ENCODE measurements at regions not wholly inside any gene's neighbourhood (a gene's known extent, or its start where the extent isn't known, plus 50 kb on each side); places are given as distances from the start of the nearest gene placed in this dataset.

DNA sequence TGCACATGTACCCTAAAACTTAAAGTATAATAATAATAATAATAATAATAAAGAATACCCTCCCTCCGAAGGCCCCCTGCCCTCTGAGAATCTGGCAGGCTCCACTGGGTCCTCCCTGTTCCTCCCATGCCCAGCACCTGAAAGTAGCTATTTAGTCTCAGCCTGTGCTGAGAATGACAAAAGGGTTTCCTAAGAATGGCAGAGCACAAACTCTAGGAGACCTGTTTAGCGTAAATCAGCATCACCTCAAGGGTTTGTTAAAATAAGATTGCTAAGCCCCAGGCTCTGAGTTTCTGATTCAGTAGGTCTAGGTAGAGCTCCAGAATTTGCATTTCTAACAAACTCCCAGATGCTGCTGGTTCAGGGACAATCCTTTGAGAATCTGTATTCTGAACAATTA lies 606.8 kb upstream of the CDH11 start:
- TF ChIP-seq, protein P1, sequence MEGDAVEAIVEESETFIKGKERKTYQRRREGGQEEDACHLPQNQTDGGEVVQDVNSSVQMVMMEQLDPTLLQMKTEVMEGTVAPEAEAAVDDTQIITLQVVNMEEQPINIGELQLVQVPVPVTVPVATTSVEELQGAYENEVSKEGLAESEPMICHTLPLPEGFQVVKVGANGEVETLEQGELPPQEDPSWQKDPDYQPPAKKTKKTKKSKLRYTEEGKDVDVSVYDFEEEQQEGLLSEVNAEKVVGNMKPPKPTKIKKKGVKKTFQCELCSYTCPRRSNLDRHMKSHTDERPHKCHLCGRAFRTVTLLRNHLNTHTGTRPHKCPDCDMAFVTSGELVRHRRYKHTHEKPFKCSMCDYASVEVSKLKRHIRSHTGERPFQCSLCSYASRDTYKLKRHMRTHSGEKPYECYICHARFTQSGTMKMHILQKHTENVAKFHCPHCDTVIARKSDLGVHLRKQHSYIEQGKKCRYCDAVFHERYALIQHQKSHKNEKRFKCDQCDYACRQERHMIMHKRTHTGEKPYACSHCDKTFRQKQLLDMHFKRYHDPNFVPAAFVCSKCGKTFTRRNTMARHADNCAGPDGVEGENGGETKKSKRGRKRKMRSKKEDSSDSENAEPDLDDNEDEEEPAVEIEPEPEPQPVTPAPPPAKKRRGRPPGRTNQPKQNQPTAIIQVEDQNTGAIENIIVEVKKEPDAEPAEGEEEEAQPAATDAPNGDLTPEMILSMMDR (IDR thresholded peaks at IDR 0.05; ENCODE audit: low read depth, low read length), result no peak
- no peak for DNase-seq (ENCODE audit: low read depth in 2 of 2)

DNA sequence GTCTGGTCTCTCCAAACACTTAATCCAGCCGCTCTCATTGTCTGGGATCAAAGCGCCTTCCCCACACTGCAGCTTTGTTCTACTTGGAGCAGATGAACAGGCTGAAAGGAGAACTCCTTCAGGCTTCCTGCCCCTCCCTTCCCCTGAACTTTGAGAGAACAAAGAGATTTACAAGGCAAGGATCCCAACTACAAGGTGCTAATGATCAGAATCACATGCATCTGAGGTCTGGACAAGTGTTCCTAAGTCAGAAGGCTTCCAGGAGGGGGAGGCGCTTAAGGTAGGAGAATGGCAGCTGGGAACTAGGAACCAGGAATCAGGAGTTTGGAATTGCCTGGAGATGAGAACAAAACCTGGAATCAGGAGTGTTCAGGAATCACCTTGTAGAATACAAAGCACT lies 606.3 kb upstream of the CDH11 start:
- TF ChIP-seq, protein P1 (IDR thresholded peaks at IDR 0.05; ENCODE audit: low read depth, low read length), result no peak
- no peak overlapping the region for H3K4me3 ChIP-seq (replicated peaks in 1 of 2; ENCODE audit: low read depth in 2 of 2, low read length in 2 of 2)
- peak in 1 of 2 donors; percentile 31 for DNase-seq (ENCODE audit: low read depth in 2 of 2)

More for the DNA sequence above, 606.8 kb upstream of the CDH11 start:
- no peak overlapping the region for H3K4me3 ChIP-seq (replicated peaks in 1 of 2; ENCODE audit: low read depth in 2 of 2, low read length in 2 of 2)

- no peak overlapping the region for H3K4me3 ChIP-seq (replicated peaks in 1 of 2; ENCODE audit: low read depth in 2 of 2, low read length in 2 of 2)
- TF ChIP-seq, protein P1 (IDR thresholded peaks at IDR 0.05; ENCODE audit: low read depth, low read length), result no peak
- DNase-seq (ENCODE audit: low read depth in 2 of 2), result no peak
Observed at GRCh38 chr16:65727534-65728137, 605.8 kb upstream of the CDH11 start.

DNA sequence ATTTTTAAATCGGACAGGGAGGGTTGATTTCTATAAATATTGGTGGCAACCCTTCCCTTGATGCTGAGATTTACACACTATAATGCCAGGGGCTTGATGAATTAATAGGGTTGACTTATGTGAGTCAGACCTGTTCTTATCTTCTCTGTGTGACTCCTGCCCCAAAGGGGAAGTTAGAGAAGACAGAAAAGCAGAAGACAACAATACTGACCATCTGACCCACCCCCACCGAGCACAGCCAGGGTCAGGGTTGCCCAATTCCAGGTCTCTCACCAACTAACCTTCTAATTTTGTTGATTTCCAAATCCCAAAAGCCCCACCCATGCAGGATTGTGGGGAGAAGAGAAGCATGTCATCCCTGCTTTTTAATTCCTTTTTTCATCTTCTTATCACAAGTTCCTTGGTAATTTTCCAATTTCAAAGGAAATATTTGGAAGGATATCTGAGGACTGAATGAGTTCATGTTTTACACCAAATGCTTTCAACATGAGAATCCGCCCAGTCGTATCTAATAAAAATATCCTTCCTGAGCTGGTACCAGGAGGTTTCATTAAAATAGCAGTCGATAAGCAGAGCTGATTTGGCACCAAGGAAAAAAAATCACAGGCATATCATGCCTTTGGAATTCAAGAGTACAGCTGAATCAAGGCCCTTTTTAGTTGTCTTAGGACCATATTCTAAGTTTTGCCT lies 603.4 kb upstream of the CDH11 start:
- peak; percentile 8 to 73 for DNase-seq (ENCODE audit: low read depth in 2 of 2)
- TF ChIP-seq, protein P1 (IDR thresholded peaks at IDR 0.05; ENCODE audit: low read depth, low read length), result no peak
- H3K4me3 ChIP-seq (replicated peaks in 1 of 2; ENCODE audit: low read depth in 2 of 2, low read length in 2 of 2), result no peak overlapping the region

DNA sequence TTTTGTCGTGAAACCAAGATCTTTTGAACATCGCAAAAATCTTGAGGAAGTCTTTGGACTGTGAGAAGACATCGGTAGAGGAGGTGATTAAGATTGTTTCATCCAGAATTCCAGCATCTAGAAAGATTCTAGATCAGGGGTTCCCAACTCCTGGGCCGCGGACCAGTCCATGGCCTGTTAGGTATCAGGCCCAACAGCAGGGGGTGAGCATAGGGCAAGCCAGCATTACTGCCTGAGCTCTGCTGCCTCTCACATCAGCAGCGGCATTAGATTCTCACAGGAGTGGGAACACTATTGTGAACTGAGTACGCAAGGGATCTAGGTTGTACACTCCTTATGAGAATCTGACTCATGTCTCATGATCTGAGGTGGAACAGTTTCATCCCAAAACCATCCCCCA lies 600.6 kb upstream of the CDH11 start:
- H3K4me3 ChIP-seq (replicated peaks in 1 of 2; ENCODE audit: low read depth in 2 of 2, low read length in 2 of 2), result no peak overlapping the region
- TF ChIP-seq, protein P1 (IDR thresholded peaks at IDR 0.05; ENCODE audit: low read depth, low read length), result no peak
- no peak for DNase-seq (ENCODE audit: low read depth in 2 of 2)

- TF ChIP-seq, protein P1 (IDR thresholded peaks at IDR 0.05; ENCODE audit: low read depth, low read length), result no peak
- H3K4me3 ChIP-seq (replicated peaks in 1 of 2; ENCODE audit: low read depth in 2 of 2, low read length in 2 of 2), result no peak overlapping the region
- DNase-seq (ENCODE audit: low read depth in 2 of 2), result no peak
Observed at GRCh38 chr16:65717846-65718245, 596.0 kb upstream of the CDH11 start.

All from cardiac fibroblast (primary cell).